CD8-positive, alpha-beta memory T cell (primary cell): ENCODE measurements at regions not wholly inside any gene's neighbourhood (a gene's known extent, or its start where the extent isn't known, plus 50 kb on each side); places are given as distances from the start of the nearest gene placed in this dataset.
"Not testable (repeated sequence)": the region's sequence is repeated elsewhere in the genome, so short reads cannot be mapped to it uniquely, and the experiment has no call there.

Experiments
- CTCF ChIA-PET: fragments of 350-600 bp; sonication (Branson Sonifier 250); formaldehyde crosslinking; loops from one replicate; lab custom pipeline; 2021; ENCODE audit warnings: antibody characterized with exemption; lab: Charles Lee
- POLR2A ChIA-PET: fragments of 350-600 bp; sonication (Branson Sonifier 250); formaldehyde crosslinking; loops from one replicate; lab custom pipeline; 2021; ENCODE audit warnings: antibody characterized with exemption; lab: Charles Lee
- DNase-seq, 5 donors: peaks; one replicate each; pipeline versions ENCODE4 v3.0.0 to v3.0.0-alpha.2; 2020 to 2022; ENCODE audit warnings: mixed read lengths in 1 of 5
- H3K27ac ChIP-seq: one replicate; pipeline ENCODE4 v1.7.0; 2013; ENCODE audit warnings: low read depth, mild to moderate bottlenecking, low read length, moderate library complexity
- H3K27me3 ChIP-seq: 2 replicates; pipeline ENCODE4 v1.7.0; 2013; ENCODE audit warnings: low read length, mild to moderate bottlenecking; ENCODE audit not compliant: insufficient read depth, poor library complexity, severe bottlenecking
- H3K36me3 ChIP-seq: 2 replicates; pipeline ENCODE4 v1.7.0; 2013; ENCODE audit warnings: mild to moderate bottlenecking, low read length, moderate library complexity; ENCODE audit not compliant: insufficient read depth
- H3K4me1 ChIP-seq: 2 replicates; pipeline ENCODE4 v1.7.0; 2013; ENCODE audit warnings: mild to moderate bottlenecking, low read length, moderate library complexity; ENCODE audit not compliant: insufficient read depth
- H3K4me3 ChIP-seq: 2 replicates; pipeline ENCODE4 v1.7.0; 2013; ENCODE audit warnings: mild to moderate bottlenecking, low read length
- H3K9me3 ChIP-seq: 2 replicates; pipeline ENCODE4 v1.7.0; 2013; ENCODE audit warnings: mild to moderate bottlenecking, low read length
- H3K27ac Mint-ChIP-seq, 8 donors: one replicate each; pipeline ENCODE4 v1.8.0; 2020 to 2021; ENCODE audit warnings: mixed read lengths in 8 of 8, mild to moderate bottlenecking in 6 of 8, inconsistent platforms in 3 of 8, moderate library complexity in 3 of 8
- H3K27me3 Mint-ChIP-seq, 2 donors: one replicate each; pipeline ENCODE4 v1.8.0; 2020 to 2021; ENCODE audit warnings: mixed read lengths in 2 of 2, mild to moderate bottlenecking in 1 of 2, moderate library complexity in 1 of 2
- H3K36me3 Mint-ChIP-seq, 3 donors: one replicate each; pipeline ENCODE4 v1.8.0; 2020 to 2021; ENCODE audit warnings: mixed read lengths in 3 of 3, inconsistent platforms in 1 of 3, mild to moderate bottlenecking in 1 of 3
- H3K4me1 Mint-ChIP-seq, 3 donors: one replicate each; pipeline ENCODE4 v1.8.0; 2020 to 2021; ENCODE audit warnings: mixed read lengths in 3 of 3, inconsistent platforms in 1 of 3, mild to moderate bottlenecking in 1 of 3
- H3K4me3 Mint-ChIP-seq, 7 donors: one replicate each; pipeline ENCODE4 v1.8.0; 2020 to 2021; ENCODE audit warnings: mixed read lengths in 7 of 7, mild to moderate bottlenecking in 6 of 7, moderate library complexity in 4 of 7, inconsistent platforms in 2 of 7
- H3K9me3 Mint-ChIP-seq, 5 donors: one replicate each; pipeline ENCODE4 v1.8.0; 2020 to 2022; ENCODE audit warnings: mixed read lengths in 5 of 5, mild to moderate bottlenecking in 3 of 5, moderate library complexity in 2 of 5, inconsistent platforms in 1 of 5

DNA sequence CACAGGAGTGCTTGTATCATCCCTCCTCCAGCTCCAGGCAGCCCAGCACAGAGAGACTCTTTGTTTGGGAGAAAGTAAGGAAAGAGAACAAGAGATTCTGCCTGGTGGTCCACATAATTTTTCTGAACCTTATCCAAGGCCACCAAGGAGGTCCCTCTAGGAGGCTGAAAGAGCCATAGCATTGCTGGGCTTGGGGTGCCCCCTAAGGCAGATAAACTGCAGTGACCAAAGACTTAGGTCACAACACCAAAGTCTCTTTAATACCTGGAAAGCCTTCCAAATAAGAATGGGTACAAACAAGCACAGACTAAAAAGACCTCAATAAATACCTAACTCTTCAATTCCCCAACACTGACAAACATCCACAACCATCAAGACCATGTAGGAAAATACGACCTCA, 310.2 kb upstream of the PPP2R3A start:
- no peak overlapping the region for H3K4me3 Mint-ChIP-seq
- no peaks in the 10 kb centered on the region for H3K27me3 ChIP-seq
- no peak overlapping the region for H3K4me3 ChIP-seq
- H3K4me1 Mint-ChIP-seq, result no peaks in the 10 kb centered on the region
- POLR2A ChIA-PET, result no interaction called here
- peaks cover 0 to 1% (median 0%) of the 10 kb centered on the region in 3 donors for H3K36me3 Mint-ChIP-seq
- CTCF ChIA-PET, result no interaction called here
- H3K4me1 ChIP-seq, result no peaks in the 10 kb centered on the region
- H3K27ac ChIP-seq, result no peak overlapping the region
- H3K9me3 Mint-ChIP-seq, result peaks cover under 1 to 13% (median 5%) of the 10 kb centered on the region in 5 donors
- no peaks in the 10 kb centered on the region for H3K9me3 ChIP-seq
- H3K27me3 Mint-ChIP-seq, result peaks cover 0 to 1% of the 10 kb centered on the region in 2 donors
- no peak overlapping the region for H3K27ac Mint-ChIP-seq
- no peaks in the 10 kb centered on the region for H3K36me3 ChIP-seq
- DNase-seq, result no peak

DNA sequence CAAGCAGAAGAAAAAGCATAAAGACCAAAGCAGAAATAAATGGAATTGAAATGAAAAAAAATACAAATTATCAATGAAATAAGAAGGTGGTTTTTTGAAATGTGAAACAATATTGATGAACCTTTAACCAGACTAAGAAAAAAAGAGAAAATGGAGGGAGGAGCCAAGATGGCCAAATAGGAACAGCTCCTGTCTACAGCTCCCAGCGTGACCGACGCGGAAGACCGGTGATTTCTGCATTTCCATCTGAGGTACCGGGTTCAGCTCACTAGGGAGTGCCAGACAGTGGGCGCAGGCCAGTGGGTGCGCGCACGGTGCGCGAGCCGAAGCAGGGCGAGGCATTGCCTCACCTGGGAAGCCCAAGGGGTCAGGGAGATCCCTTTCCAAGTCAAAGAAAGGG, 307.1 kb upstream of the PPP2R3A start:
- H3K4me3 Mint-ChIP-seq, H3K27ac ChIP-seq, H3K4me1 Mint-ChIP-seq, POLR2A ChIA-PET, H3K27me3 ChIP-seq, H3K36me3 ChIP-seq, H3K4me3 ChIP-seq, H3K9me3 ChIP-seq, H3K4me1 ChIP-seq, H3K36me3 Mint-ChIP-seq, H3K27me3 Mint-ChIP-seq, CTCF ChIA-PET, H3K27ac Mint-ChIP-seq, DNase-seq: not testable (repeated sequence)
- H3K9me3 Mint-ChIP-seq, result peaks cover 0 to 13% (median 4%) of the 10 kb centered on the region in 5 donors

- DNase-seq, result no peak
- ChIA-PET POLR2A (no interaction called here), CTCF (no interaction called here)
- Histone ChIP-seq H3K27ac (no peak overlapping the region), H3K9me3 (no peaks in the 10 kb centered on the region), H3K36me3 (no peaks in the 10 kb centered on the region), H3K4me1 (no peaks in the 10 kb centered on the region), H3K27me3 (no peaks in the 10 kb centered on the region), H3K4me3 (no peak overlapping the region)
- no peaks in the 10 kb centered on the region for H3K36me3 Mint-ChIP-seq
- no peaks in the 10 kb centered on the region for H3K4me1 Mint-ChIP-seq
- no peaks in the 10 kb centered on the region for H3K27me3 Mint-ChIP-seq
- peaks cover 3 to 11% (median 5%) of the 10 kb centered on the region in 5 donors for H3K9me3 Mint-ChIP-seq
- no peak overlapping the region for H3K27ac Mint-ChIP-seq
- no peak overlapping the region for H3K4me3 Mint-ChIP-seq
Measured at GRCh38 chr3:135667061-135667460, 298.5 kb upstream of the PPP2R3A start.

DNA sequence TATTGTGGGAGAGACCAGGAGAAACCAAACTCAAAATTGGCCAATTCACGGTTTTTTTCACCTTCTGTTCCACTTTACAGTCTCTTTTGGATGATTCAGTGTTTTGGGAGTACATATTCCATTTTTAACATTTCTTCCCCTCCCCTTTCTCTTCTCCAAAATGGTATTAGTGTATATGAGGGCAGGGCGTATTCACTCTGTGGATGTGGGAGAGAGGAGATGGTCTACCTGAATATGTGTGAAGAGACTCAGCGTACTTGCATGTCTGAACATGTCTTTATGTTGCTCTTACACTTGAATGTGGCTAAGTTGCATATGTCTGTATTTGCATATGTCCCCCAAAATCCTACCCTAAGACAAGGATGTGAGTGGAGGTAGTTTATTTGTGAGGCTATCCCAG, 291.0 kb upstream of the PPP2R3A start:
- no peak for DNase-seq

GRCh38 chr3:135678386-135678785, 287.1 kb upstream of the PPP2R3A start:
- peaks cover 4% of the 10 kb centered on the region in 2 donors for H3K27me3 Mint-ChIP-seq
- POLR2A ChIA-PET, result no interaction called here
- H3K27ac ChIP-seq, result no peak overlapping the region
- DNase-seq, result no peak
- CTCF ChIA-PET, result no interaction called here
- no peak overlapping the region for H3K4me3 Mint-ChIP-seq
- no peaks in the 10 kb centered on the region for H3K36me3 Mint-ChIP-seq
- no peaks in the 10 kb centered on the region for H3K4me1 ChIP-seq
- H3K4me1 Mint-ChIP-seq, result no peaks in the 10 kb centered on the region
- H3K27me3 ChIP-seq, result no peaks in the 10 kb centered on the region
- no peak overlapping the region for H3K4me3 ChIP-seq
- H3K27ac Mint-ChIP-seq, result no peak overlapping the region
- H3K9me3 Mint-ChIP-seq, result peaks cover 2 to 21% (median 6%) of the 10 kb centered on the region in 5 donors
- no peaks in the 10 kb centered on the region for H3K36me3 ChIP-seq
- H3K9me3 ChIP-seq, result no peaks in the 10 kb centered on the region

More for the DNA sequence above, 291.0 kb upstream of the PPP2R3A start:
- no peaks in the 10 kb centered on the region for H3K27me3 ChIP-seq
- H3K27ac ChIP-seq, result no peak overlapping the region
- H3K9me3 ChIP-seq, result no peaks in the 10 kb centered on the region
- Mint-ChIP-seq H3K27ac (no peak overlapping the region), H3K36me3 (no peaks in the 10 kb centered on the region), H3K4me1 (no peaks in the 10 kb centered on the region), H3K27me3 (peaks cover 0 to 3% of the 10 kb centered on the region in 2 donors), H3K4me3 (no peak overlapping the region), H3K9me3 (peaks cover 5 to 16% (median 7%) of the 10 kb centered on the region in 5 donors)
- no peaks in the 10 kb centered on the region for H3K4me1 ChIP-seq
- POLR2A ChIA-PET, result no interaction called here
- H3K36me3 ChIP-seq, result no peaks in the 10 kb centered on the region
- CTCF ChIA-PET, result no interaction called here
- no peak overlapping the region for H3K4me3 ChIP-seq

DNA sequence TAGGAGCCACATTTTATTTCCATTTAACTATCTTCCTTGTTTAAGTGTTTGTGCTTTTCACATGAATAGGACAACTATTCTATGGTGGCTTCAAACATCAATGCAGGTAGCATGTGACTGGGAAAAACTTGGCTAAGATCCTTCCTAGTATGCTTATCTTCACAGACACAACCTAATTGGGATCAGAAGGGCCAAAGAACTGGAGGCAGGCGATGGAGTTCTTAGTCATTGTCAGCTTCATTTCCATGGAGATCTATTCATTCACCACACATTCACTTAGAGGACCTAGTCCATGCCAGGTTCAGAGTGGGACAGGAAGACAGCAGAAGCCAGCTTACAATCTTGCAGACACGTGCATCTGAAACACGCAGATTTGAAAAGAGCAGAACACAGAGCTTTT, 277.5 kb upstream of the PPP2R3A start:
- H3K36me3 ChIP-seq, result no peaks in the 10 kb centered on the region
- Mint-ChIP-seq H3K36me3 (no peaks in the 10 kb centered on the region), H3K27me3 (peaks cover 0 to 4% of the 10 kb centered on the region in 2 donors), H3K4me3 (no peak overlapping the region), H3K9me3 (peaks cover 0 to 5% (median 3%) of the 10 kb centered on the region in 5 donors), H3K27ac (no peak overlapping the region), H3K4me1 (no peaks in the 10 kb centered on the region)
- H3K9me3 ChIP-seq, result no peaks in the 10 kb centered on the region
- H3K27ac ChIP-seq, result no peak overlapping the region
- no peak overlapping the region for H3K4me3 ChIP-seq
- POLR2A ChIA-PET, result no interaction called here
- CTCF ChIA-PET, result no interaction called here
- H3K27me3 ChIP-seq, result no peaks in the 10 kb centered on the region
- H3K4me1 ChIP-seq, result no peaks in the 10 kb centered on the region
- no peak for DNase-seq

- no peak overlapping the region for H3K4me3 Mint-ChIP-seq
- H3K36me3 ChIP-seq, result no peaks in the 10 kb centered on the region
- CTCF ChIA-PET, result no interaction called here
Measured at GRCh38 chr3:135690664-135691063, 274.9 kb upstream of the PPP2R3A start.

DNA sequence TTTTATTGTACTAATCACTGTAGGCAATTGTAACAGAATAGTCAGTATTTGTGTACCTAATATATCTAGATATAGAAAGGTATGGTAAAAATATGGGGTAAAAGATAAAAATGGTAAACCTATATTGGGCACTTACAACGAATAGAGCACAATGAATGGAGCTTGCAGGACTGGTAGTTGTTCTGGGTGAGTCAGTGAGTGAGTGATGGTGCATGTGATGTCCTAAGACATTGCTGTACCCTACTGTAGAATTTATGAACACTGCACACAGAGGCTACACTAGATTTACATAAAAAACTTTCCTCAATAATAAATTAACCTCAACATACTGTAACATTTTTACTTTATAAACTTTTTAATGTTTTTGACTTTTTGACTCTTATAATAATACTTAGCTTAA, 274.3 kb upstream of the PPP2R3A start:
- POLR2A ChIA-PET, result no interaction called here
- Histone ChIP-seq H3K9me3 (no peaks in the 10 kb centered on the region), H3K36me3 (no peaks in the 10 kb centered on the region), H3K27me3 (no peaks in the 10 kb centered on the region), H3K4me3 (no peak overlapping the region), H3K4me1 (no peaks in the 10 kb centered on the region), H3K27ac (no peak overlapping the region)
- Mint-ChIP-seq H3K27me3 (peaks cover 0 to 4% of the 10 kb centered on the region in 2 donors), H3K4me1 (no peaks in the 10 kb centered on the region), H3K27ac (no peak overlapping the region), H3K36me3 (no peaks in the 10 kb centered on the region), H3K4me3 (no peak overlapping the region), H3K9me3 (peaks cover 2 to 5% (median 3%) of the 10 kb centered on the region in 5 donors)
- DNase-seq, result no peak
- CTCF ChIA-PET, result no interaction called here

More at GRCh38 chr3:135690664-135691063, 274.9 kb upstream of the PPP2R3A start:
- POLR2A ChIA-PET, result no interaction called here
- Mint-ChIP-seq H3K27me3 (peaks cover 0 to 4% of the 10 kb centered on the region in 2 donors), H3K27ac (no peak overlapping the region), H3K9me3 (peaks cover 2 to 5% (median 3%) of the 10 kb centered on the region in 5 donors), H3K36me3 (no peaks in the 10 kb centered on the region), H3K4me1 (no peaks in the 10 kb centered on the region)
- DNase-seq, result no peak
- H3K4me3 ChIP-seq, result no peak overlapping the region
- no peaks in the 10 kb centered on the region for H3K4me1 ChIP-seq
- H3K9me3 ChIP-seq, result no peaks in the 10 kb centered on the region
- H3K27me3 ChIP-seq, result no peaks in the 10 kb centered on the region
- H3K27ac ChIP-seq, result no peak overlapping the region

- peaks cover 0 to 2% of the 10 kb centered on the region in 2 donors for H3K27me3 Mint-ChIP-seq
- ChIA-PET POLR2A (no interaction called here), CTCF (no interaction called here)
- H3K27me3 ChIP-seq, result no peaks in the 10 kb centered on the region
- no peak overlapping the region for H3K27ac ChIP-seq
- H3K9me3 ChIP-seq, result no peaks in the 10 kb centered on the region
- H3K36me3 Mint-ChIP-seq, result no peaks in the 10 kb centered on the region
- no peaks in the 10 kb centered on the region for H3K4me1 ChIP-seq
- H3K27ac Mint-ChIP-seq, result no peak overlapping the region
- H3K4me3 Mint-ChIP-seq, result peak overlapping the region in 1 of 7 donors; percentile 34
- H3K9me3 Mint-ChIP-seq, result peaks cover 0 to 5% (median 2%) of the 10 kb centered on the region in 5 donors
- DNase-seq, result no peak
- no peaks in the 10 kb centered on the region for H3K4me1 Mint-ChIP-seq
- H3K36me3 ChIP-seq, result no peaks in the 10 kb centered on the region
- H3K4me3 ChIP-seq, result no peak overlapping the region
Measured at GRCh38 chr3:135694142-135694541, 271.4 kb upstream of the PPP2R3A start.
